Neuronal stem cell (in vitro differentiated cells): ENCODE measurements at regions not wholly inside any gene's neighbourhood (a gene's known extent, or its start where the extent isn't known, plus 50 kb on each side); places are given as distances from the start of the nearest gene placed in this dataset.

Experiments used
- DNase-seq: peaks from one replicate; pipeline ENCODE4 v3.0.0-alpha.2; 2013; ENCODE audit warnings: low spot score
- H2AFZ ChIP-seq: one replicate; pipeline ENCODE4 v1.6.1; 2013; ENCODE audit warnings: mild to moderate bottlenecking, low read length, inconsistent platforms
- H2AK5ac ChIP-seq: 2 replicates; pipeline ENCODE4 v1.6.1; 2013; ENCODE audit warnings: low read depth, mild to moderate bottlenecking, inconsistent platforms, low read length, moderate library complexity, mixed read lengths
- H2BK120ac ChIP-seq: 2 replicates; pipeline ENCODE4 v1.6.1; 2013; ENCODE audit warnings: low read depth, mild to moderate bottlenecking, inconsistent platforms, low read length, moderate library complexity, mixed read lengths
- H2BK12ac ChIP-seq: one replicate; pipeline ENCODE4 v1.6.1; 2013; ENCODE audit warnings: low read length, inconsistent platforms
- H2BK15ac ChIP-seq: 2 replicates; pipeline ENCODE4 v1.6.1; 2013; ENCODE audit warnings: mild to moderate bottlenecking, low read length, inconsistent platforms, mixed read lengths
- H2BK5ac ChIP-seq: one replicate; pipeline ENCODE4 v1.6.1; 2013; ENCODE audit warnings: inconsistent platforms, mild to moderate bottlenecking, low read length, moderate library complexity
- H3K14ac ChIP-seq: one replicate; pipeline ENCODE4 v1.6.1; 2013; ENCODE audit warnings: low read length, inconsistent platforms
- H3K18ac ChIP-seq: 2 replicates; pipeline ENCODE4 v1.6.1; 2013; ENCODE audit warnings: low read length, inconsistent platforms
- H3K23ac ChIP-seq: 2 replicates; pipeline ENCODE4 v1.6.1; 2013; ENCODE audit warnings: low read depth, mild to moderate bottlenecking, mixed read lengths, low read length, inconsistent platforms; ENCODE audit not compliant: poor library complexity
- H3K27ac ChIP-seq: replicated peaks from 3 replicates; pipeline ENCODE4 v1.5.1; 2013; ENCODE audit warnings: low read length, inconsistent platforms
- H3K27me3 ChIP-seq, 3 experiments: 2 replicates each; pipeline ENCODE4 v1.6.1; 2013; ENCODE audit warnings: low read length in 3 of 3, mild to moderate bottlenecking in 2 of 3, inconsistent platforms in 1 of 3, low read depth in 1 of 3, mixed read lengths in 1 of 3, moderate library complexity in 1 of 3; ENCODE audit not compliant: control insufficient read depth in 3 of 3, insufficient read depth in 3 of 3
- H3K36me3 ChIP-seq, 2 donors: replicated peaks in 1 of 2; 2 replicates each; pipeline ENCODE4 v1.6.1; 2013; ENCODE audit warnings: low read length in 2 of 2; ENCODE audit not compliant: control insufficient read depth in 2 of 2, insufficient read depth in 2 of 2
- H3K4ac ChIP-seq: 2 replicates; pipeline ENCODE4 v1.6.1; 2013; ENCODE audit warnings: inconsistent platforms, mild to moderate bottlenecking, low read length, moderate library complexity
- H3K4me1 ChIP-seq, 2 donors: 1 replicate in 1 of 2; 2 replicates in 1 of 2; pipeline ENCODE4 v1.6.1; 2013; ENCODE audit warnings: low read length in 2 of 2, low read depth in 1 of 2; ENCODE audit not compliant: control insufficient read depth in 2 of 2, insufficient read depth in 1 of 2
- H3K4me2 ChIP-seq: one replicate; pipeline ENCODE4 v1.6.1; 2013; ENCODE audit warnings: mild to moderate bottlenecking, low read length, inconsistent platforms; ENCODE audit not compliant: insufficient read depth, poor library complexity, severe bottlenecking
- H3K4me3 ChIP-seq, 2 donors: 2 replicates each; pipeline ENCODE4 v1.5.1; 2013; ENCODE audit warnings: low read length in 2 of 2, mild to moderate bottlenecking in 2 of 2, inconsistent platforms in 1 of 2, moderate library complexity in 1 of 2
- H3K79me1 ChIP-seq: one replicate; pipeline ENCODE4 v1.6.1; 2013; ENCODE audit warnings: low read depth, mild to moderate bottlenecking, inconsistent platforms, low read length, moderate library complexity
- H3K9ac ChIP-seq: one replicate; pipeline ENCODE4 v1.6.1; 2013; ENCODE audit warnings: mild to moderate bottlenecking, low read depth, low read length, inconsistent platforms; ENCODE audit not compliant: poor library complexity
- H3K9me3 ChIP-seq, 2 donors: replicated peaks in 1 of 2; 2 replicates each; pipeline versions ENCODE3 to v1.6.1; 2013; ENCODE audit warnings: low read length in 2 of 2, mild to moderate bottlenecking in 2 of 2, inconsistent platforms in 1 of 2, low read depth in 1 of 2, mixed read lengths in 1 of 2, moderate library complexity in 1 of 2; ENCODE audit not compliant: control insufficient read depth in 2 of 2, insufficient read depth in 1 of 2
- H4K8ac ChIP-seq: one replicate; pipeline ENCODE4 v1.6.1; 2013; ENCODE audit warnings: low read depth, mild to moderate bottlenecking, inconsistent platforms, low read length, moderate library complexity
- H4K91ac ChIP-seq: one replicate; pipeline ENCODE4 v1.6.1; 2013; ENCODE audit warnings: low read length, low read depth, mild to moderate bottlenecking, inconsistent platforms; ENCODE audit not compliant: poor library complexity
- WGBS, 2 donors: extraction: QIAGEN DNeasy Blood & Tissue Kit; methylation state at CpG; one replicate each; pipeline ENCODE4 v1.1.7; 2013; ENCODE audit warnings: missing lambda C conversion rate in 2 of 2, mixed read lengths in 1 of 2; ENCODE audit not compliant: insufficient read length in 2 of 2, insufficient replicate concordance in 1 of 2; ENCODE audit errors: extremely low coverage in 2 of 2; 5-methylcytosine and 5-hydroxymethylcytosine counted together

DNA sequence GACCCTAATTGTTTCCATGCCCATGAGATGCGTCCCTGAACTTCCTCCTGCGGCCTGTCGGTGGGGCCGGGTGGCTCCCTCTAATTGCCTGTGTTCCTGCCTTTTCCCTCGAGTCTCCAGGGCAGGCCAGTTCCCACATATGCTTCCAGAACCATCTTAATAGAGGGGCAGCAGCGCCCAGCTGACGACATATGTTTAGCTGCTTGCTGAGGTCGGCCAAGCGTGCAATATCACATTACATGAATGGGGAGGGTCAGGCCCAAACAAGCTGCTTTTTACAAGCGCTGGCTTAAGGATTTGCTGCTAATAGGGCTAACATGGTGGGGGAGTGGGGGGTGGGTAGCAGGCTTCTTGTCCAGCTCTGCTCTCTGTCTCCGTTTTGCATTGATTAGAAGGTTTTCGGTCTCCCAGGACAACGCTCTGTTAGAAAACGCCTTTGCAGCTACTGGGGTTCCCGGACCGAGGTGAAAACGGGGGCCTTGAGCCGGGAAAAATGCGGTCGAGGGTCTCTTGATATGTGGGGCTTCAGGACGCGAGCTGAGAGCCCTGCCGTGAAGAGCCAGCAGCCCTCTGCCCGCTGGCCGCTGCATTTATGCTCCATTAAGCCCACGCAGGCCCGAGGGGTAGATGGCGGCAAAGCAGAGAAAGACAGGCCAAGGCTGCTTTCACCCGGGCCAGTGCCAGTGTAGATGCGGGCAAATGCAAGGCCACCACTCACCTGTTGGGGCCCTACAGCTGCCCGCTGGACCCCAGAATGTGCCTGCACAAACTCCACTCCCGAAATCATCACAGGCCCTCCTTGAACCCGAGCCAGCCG lies 308.5 kb downstream of the BMP7 start:
- Histone ChIP-seq H4K91ac (no peak overlapping the region), H2AK5ac (no peak overlapping the region), H2AFZ (peak overlapping the region; percentile 71), H3K18ac (peak overlapping the region; percentile 55), H3K4me2 (no peak overlapping the region), H3K23ac (no peak overlapping the region), H3K27me3 (peaks cover 0 to 72% (median 3%) of the 10 kb centered on the region in 3 experiments), H2BK12ac (no peak overlapping the region), H3K4ac (no peak overlapping the region), H2BK15ac (no peak overlapping the region), H3K4me1 (peaks cover 11 to 13% of the 10 kb centered on the region in 2 donors), H3K14ac (no peak overlapping the region), H3K4me3 (no peak overlapping the region), H2BK120ac (no peak overlapping the region), H4K8ac (no peak overlapping the region), H3K36me3 (no peaks in the 10 kb centered on the region), H3K27ac (peak overlapping the region; percentile 40), H3K9ac (no peak overlapping the region), H3K79me1 (no peaks in the 10 kb centered on the region), H2BK5ac (no peak overlapping the region), H3K9me3 (peaks cover 0 to 3% of the 10 kb centered on the region in 2 donors)
- no CpG with 5 or more reads among the region's 34 CpGs for WGBS, 2 donors
- peak; percentile 65 for DNase-seq

GRCh38 chr20:56964901-56965300 lies 301.5 kb downstream of the BMP7 start:
- WGBS, 2 donors = no CpG with 5 or more reads among the region's 2 CpGs
- Histone ChIP-seq H2BK120ac (no peak overlapping the region), H2BK12ac (no peak overlapping the region), H3K18ac (no peak overlapping the region), H4K8ac (no peak overlapping the region), H3K79me1 (no peaks in the 10 kb centered on the region), H3K9ac (no peak overlapping the region), H4K91ac (no peak overlapping the region), H3K36me3 (no peaks in the 10 kb centered on the region), H2BK5ac (no peak overlapping the region), H3K4me1 (no peaks in the 10 kb centered on the region), H2BK15ac (no peak overlapping the region), H3K14ac (no peak overlapping the region), H3K27me3 (peaks cover 0 to 37% (median 0%) of the 10 kb centered on the region in 3 experiments), H2AK5ac (no peak overlapping the region), H3K23ac (no peak overlapping the region), H3K4me2 (no peak overlapping the region), H2AFZ (no peak overlapping the region), H3K4ac (no peak overlapping the region), H3K4me3 (no peak overlapping the region), H3K27ac (no peak overlapping the region), H3K9me3 (peaks cover 0 to 4% of the 10 kb centered on the region in 2 donors)
- DNase-seq = no peak

DNA sequence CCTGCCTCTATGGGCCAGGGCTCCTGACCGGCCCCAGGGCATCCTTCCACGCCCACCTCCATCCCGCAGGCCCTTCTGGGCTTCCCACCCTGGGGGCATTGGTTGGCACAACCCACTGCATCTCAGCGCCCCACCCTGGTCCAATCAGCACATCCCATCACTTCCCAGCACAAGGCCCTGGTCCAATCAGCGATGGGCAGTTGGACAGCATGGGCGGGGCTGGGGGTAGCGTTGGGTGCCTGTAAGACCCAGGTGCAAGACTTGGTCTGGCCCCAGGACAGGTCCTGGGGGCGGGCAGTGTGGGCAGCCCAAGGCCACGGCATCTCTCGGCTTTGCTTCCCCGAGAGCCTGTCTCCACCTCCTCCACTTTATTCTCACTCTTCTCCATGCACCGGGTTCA lies 298.5 kb downstream of the BMP7 start:
- Histone ChIP-seq H3K4me2 (no peak overlapping the region), H3K4me1 (no peaks in the 10 kb centered on the region), H3K36me3 (no peaks in the 10 kb centered on the region), H2BK15ac (no peak overlapping the region), H2AK5ac (peak overlapping the region; percentile 81), H2AFZ (no peak overlapping the region), H4K8ac (no peak overlapping the region), H3K4ac (no peak overlapping the region), H3K14ac (no peak overlapping the region), H2BK120ac (no peak overlapping the region), H3K23ac (no peak overlapping the region), H3K9me3 (peaks cover 0 to 2% of the 10 kb centered on the region in 2 donors), H3K4me3 (no peak overlapping the region), H3K9ac (no peak overlapping the region), H3K18ac (no peak overlapping the region), H3K27ac (no peak overlapping the region), H3K27me3 (peaks cover 0 to 39% (median 3%) of the 10 kb centered on the region in 3 experiments), H2BK12ac (no peak overlapping the region), H3K79me1 (no peaks in the 10 kb centered on the region), H4K91ac (no peak overlapping the region), H2BK5ac (no peak overlapping the region)
- no CpG with 5 or more reads among the region's 12 CpGs for whole genome bisulfite sequencing, 2 donors
- no peak for DNase-seq

GRCh38 chr20:56968376-56969048 lies 297.9 kb downstream of the BMP7 start:
- Histone ChIP-seq H3K23ac (no peak overlapping the region), H3K18ac (no peak overlapping the region), H2BK15ac (no peak overlapping the region), H2BK5ac (no peak overlapping the region), H3K79me1 (no peaks in the 10 kb centered on the region), H3K4me2 (no peak overlapping the region), H4K91ac (no peak overlapping the region), H3K36me3 (no peaks in the 10 kb centered on the region), H2BK12ac (no peak overlapping the region), H3K4me3 (no peak overlapping the region), H2BK120ac (no peak overlapping the region), H3K4me1 (no peaks in the 10 kb centered on the region), H3K4ac (no peak overlapping the region), H3K27me3 (peaks cover 0 to 39% (median 9%) of the 10 kb centered on the region in 3 experiments), H2AFZ (no peak overlapping the region), H2AK5ac (no peak overlapping the region), H3K9me3 (peaks cover 0 to 2% of the 10 kb centered on the region in 2 donors), H3K27ac (no peak overlapping the region), H3K14ac (no peak overlapping the region), H4K8ac (no peak overlapping the region), H3K9ac (no peak overlapping the region)
- WGBS, 2 donors = no CpG with 5 or more reads among the region's 12 CpGs
- no peak for DNase-seq
